H9 (cell line): ENCODE measurements at regions not wholly inside any gene's neighbourhood (a gene's known extent, or its start where the extent isn't known, plus 50 kb on each side); places are given as distances from the start of the nearest gene placed in this dataset.
A peak's percentile ranks its signal among the peaks of the same experiment; 100 is the strongest.

ENCODE experiments used
- DNase-seq: peaks from one replicate; pipeline ENCODE4 v3.0.0-alpha.2; 2017
- H2AFZ ChIP-seq: one replicate; pipeline ENCODE4 v1.6.1; 2013; ENCODE audit warnings: mild to moderate bottlenecking, low read length, control low read depth, moderate library complexity
- H2AK5ac ChIP-seq: 2 replicates; pipeline ENCODE4 v1.6.1; 2013; ENCODE audit warnings: low read length, control low read depth, mixed read lengths; ENCODE audit not compliant: insufficient read length
- H2BK120ac ChIP-seq: one replicate; pipeline ENCODE4 v1.6.1; 2013; ENCODE audit warnings: low read depth, mild to moderate bottlenecking, low read length, control low read depth, inconsistent platforms; ENCODE audit not compliant: poor library complexity, severe bottlenecking
- H2BK12ac ChIP-seq: 2 replicates; pipeline ENCODE4 v1.6.1; 2013; ENCODE audit warnings: low read length, control low read depth, mixed read lengths, low read depth; ENCODE audit not compliant: insufficient read length
- H2BK15ac ChIP-seq: 2 replicates; pipeline ENCODE4 v1.6.1; 2013; ENCODE audit warnings: low read depth, low read length, control low read depth
- H2BK20ac ChIP-seq: one replicate; pipeline ENCODE4 v1.6.1; 2013; ENCODE audit warnings: low read depth, mild to moderate bottlenecking, low read length, control low read depth, inconsistent platforms; ENCODE audit not compliant: poor library complexity, severe bottlenecking
- H2BK5ac ChIP-seq: 2 replicates; pipeline ENCODE4 v1.6.1; 2013; ENCODE audit warnings: low read length, control low read depth, mixed read lengths; ENCODE audit not compliant: insufficient read length
- H3K14ac ChIP-seq: 2 replicates; pipeline ENCODE4 v1.6.1; 2013; ENCODE audit warnings: low read length, control low read depth; ENCODE audit not compliant: insufficient read depth
- H3K18ac ChIP-seq: 2 replicates; pipeline ENCODE4 v1.6.1; 2013; ENCODE audit warnings: low read depth, mild to moderate bottlenecking, mixed read lengths, low read length, control low read depth; ENCODE audit not compliant: insufficient read length
- H3K23ac ChIP-seq: 2 replicates; pipeline ENCODE4 v1.6.1; 2013; ENCODE audit warnings: low read length, control low read depth, mixed read lengths, low read depth; ENCODE audit not compliant: insufficient read length
- H3K23me2 ChIP-seq: 2 replicates; pipeline ENCODE4 v1.6.1; 2013; ENCODE audit warnings: low read depth, mild to moderate bottlenecking, mixed read lengths, low read length, control low read depth; ENCODE audit not compliant: insufficient read length, poor library complexity, severe bottlenecking
- H3K27ac ChIP-seq: 2 replicates; pipeline ENCODE4 v1.5.1; 2013; ENCODE audit warnings: low read length, control low read depth, mixed read lengths, low read depth; ENCODE audit not compliant: insufficient read length
- H3K27me3 ChIP-seq: 2 replicates; pipeline ENCODE4 v1.6.1; 2013; ENCODE audit warnings: low read length, control low read depth, inconsistent platforms; ENCODE audit not compliant: insufficient read depth
- H3K4ac ChIP-seq: 2 replicates; pipeline ENCODE4 v1.6.1; 2013; ENCODE audit warnings: low read depth, mild to moderate bottlenecking, control low read depth, inconsistent platforms, low read length, moderate library complexity
- H3K4me1 ChIP-seq: 2 replicates; pipeline ENCODE4 v1.6.1; 2013; ENCODE audit warnings: low read length, control low read depth, inconsistent platforms; ENCODE audit not compliant: insufficient read depth
- H3K4me2 ChIP-seq: 2 replicates; pipeline ENCODE4 v1.6.1; 2013; ENCODE audit warnings: low read length, control low read depth, mixed read lengths; ENCODE audit not compliant: insufficient read length, insufficient read depth
- H3K56ac ChIP-seq: 2 replicates; pipeline ENCODE4 v1.6.1; 2013; ENCODE audit warnings: low read depth, mild to moderate bottlenecking, mixed read lengths, low read length, control low read depth; ENCODE audit not compliant: insufficient read length
- H3K79me1 ChIP-seq: 2 replicates; pipeline ENCODE4 v1.6.1; 2013; ENCODE audit warnings: low read depth, mild to moderate bottlenecking, moderate library complexity, low read length, control low read depth, inconsistent platforms; ENCODE audit not compliant: insufficient read depth, poor library complexity, severe bottlenecking
- H3K79me2 ChIP-seq: 2 replicates; pipeline ENCODE4 v1.6.1; 2013; ENCODE audit warnings: low read length, control low read depth, inconsistent platforms; ENCODE audit not compliant: insufficient read depth
- H3K9ac ChIP-seq: 2 replicates; pipeline ENCODE4 v1.6.1; 2013; ENCODE audit warnings: low read length, control low read depth, mixed read lengths; ENCODE audit not compliant: insufficient read length; ENCODE audit errors: extremely low read depth
- H3K9me3 ChIP-seq: one replicate; pipeline ENCODE4 v1.6.1; 2013; ENCODE audit warnings: low read depth, low read length, inconsistent platforms; ENCODE audit not compliant: control insufficient read depth
- H3T11ph ChIP-seq: one replicate; pipeline ENCODE4 v1.6.1; 2013; ENCODE audit warnings: mild to moderate bottlenecking, low read length, control low read depth, inconsistent platforms
- H4K20me1 ChIP-seq: one replicate; pipeline ENCODE4 v1.6.1; 2013; ENCODE audit not compliant: control insufficient read depth, insufficient read length, insufficient read depth
- H4K5ac ChIP-seq: 2 replicates; pipeline ENCODE4 v1.6.1; 2013; ENCODE audit warnings: low read depth, mild to moderate bottlenecking, mixed read lengths, low read length, control low read depth; ENCODE audit not compliant: insufficient read length
- H4K8ac ChIP-seq: replicated peaks from 2 replicates; pipeline ENCODE4 v1.6.1; 2013; ENCODE audit warnings: low read length, control low read depth, mixed read lengths, low read depth; ENCODE audit not compliant: insufficient read length
- H4K91ac ChIP-seq: 2 replicates; pipeline ENCODE4 v1.6.1; 2013; ENCODE audit warnings: low read depth, mild to moderate bottlenecking, moderate library complexity, mixed read lengths, low read length, control low read depth; ENCODE audit not compliant: insufficient read length
- H3K27ac Mint-ChIP-seq, 3 experiments: 2 replicates in 2 of 3; 3 replicates in 1 of 3; pipeline ENCODE4 v1.8.0; 2020 to 2021; ENCODE audit warnings: mixed read lengths in 3 of 3, mild to moderate bottlenecking in 1 of 3, moderate library complexity in 1 of 3
- H3K27me3 Mint-ChIP-seq: 2 replicates; pipeline ENCODE4 v1.8.0; 2021; ENCODE audit warnings: low read depth, mild to moderate bottlenecking, moderate library complexity, mixed read lengths
- H3K36me3 Mint-ChIP-seq, 3 experiments: 2 replicates in 2 of 3; 3 replicates in 1 of 3; pipeline ENCODE4 v1.8.0; 2020 to 2021; ENCODE audit warnings: low read depth in 3 of 3, mixed read lengths in 3 of 3; ENCODE audit not compliant: insufficient read depth in 1 of 3
- H3K4me1 Mint-ChIP-seq, 2 experiments: 2 replicates each; pipeline ENCODE4 v1.8.0; 2020; ENCODE audit warnings: mixed read lengths in 2 of 2
- H3K4me3 Mint-ChIP-seq, 2 experiments: 2 replicates in 1 of 2; 3 replicates in 1 of 2; pipeline ENCODE4 v1.8.0; 2020 to 2021; ENCODE audit warnings: mild to moderate bottlenecking in 2 of 2, mixed read lengths in 2 of 2, moderate library complexity in 1 of 2
- H3K9me3 Mint-ChIP-seq, 2 experiments: 2 replicates in 1 of 2; 3 replicates in 1 of 2; pipeline ENCODE4 v1.8.0; 2020; ENCODE audit warnings: mild to moderate bottlenecking in 2 of 2, mixed read lengths in 2 of 2, moderate library complexity in 1 of 2
- CTCF ChIP-seq: fragments of 200-600 bp; sonication (generic); conservative IDR thresholded peaks from 3 replicates; pipeline ENCODE4 v1.8.0; 2021; ENCODE audit warnings: antibody characterized with exemption, mild to moderate bottlenecking
- WGBS: extraction: QIAGEN DNeasy Blood & Tissue Kit; methylation state at CpG from one replicate; pipeline ENCODE4 v1.1.7; 2013; ENCODE audit warnings: missing lambda C conversion rate, low lambda C conversion rate, mixed read lengths; ENCODE audit not compliant: insufficient read length; ENCODE audit errors: extremely low coverage; 5-methylcytosine and 5-hydroxymethylcytosine counted together

GRCh38 chr1:229716069-229716468, 90.0 kb downstream of the URB2 start:
- no peak overlapping the region for H3K4me2 ChIP-seq
- no peak overlapping the region for H3K9ac ChIP-seq
- no peak overlapping the region for H4K8ac ChIP-seq
- H3K27ac Mint-ChIP-seq: peak overlapping the region; percentile 54 to 79 (median 69); a peak in 1 of 7 replicates
- H4K5ac ChIP-seq: no peak overlapping the region
- no peak overlapping the region for H3K4me3 Mint-ChIP-seq
- no peak overlapping the region for H3T11ph ChIP-seq
- H3K9me3 Mint-ChIP-seq: peaks cover 8 to 9% of the 10 kb centered on the region in 2 experiments; a peak in 3 of 5 replicates
- no peaks in the 10 kb centered on the region for H3K27me3 Mint-ChIP-seq
- H2BK20ac ChIP-seq: no peak overlapping the region
- no peak overlapping the region for H2AK5ac ChIP-seq
- H3K23me2 ChIP-seq: no peaks in the 10 kb centered on the region
- no peaks in the 10 kb centered on the region for H3K9me3 ChIP-seq
- H2AFZ ChIP-seq: no peak overlapping the region
- no peaks in the 10 kb centered on the region for H3K79me1 ChIP-seq
- no peak overlapping the region for H3K23ac ChIP-seq
- H2BK120ac ChIP-seq: no peak overlapping the region
- no peak overlapping the region for H3K18ac ChIP-seq
- H3K4ac ChIP-seq: no peak overlapping the region
- no CpG with 5 or more reads among the region's 10 CpGs for WGBS
- H3K79me2 ChIP-seq: no peaks in the 10 kb centered on the region
- H4K91ac ChIP-seq: no peak overlapping the region
- no peak for TF ChIP-seq CTCF
- peaks cover 0 to 12% (median 0%) of the 10 kb centered on the region in 3 experiments; a peak in 4 of 7 replicates for H3K36me3 Mint-ChIP-seq
- no peak overlapping the region for H3K56ac ChIP-seq
- no peak overlapping the region for H3K27ac ChIP-seq
- H4K20me1 ChIP-seq: no peaks in the 10 kb centered on the region
- no peak overlapping the region for H2BK12ac ChIP-seq
- peak; percentile 73 for DNase-seq
- no peak overlapping the region for H2BK15ac ChIP-seq
- peaks cover 4% of the 10 kb centered on the region for H3K4me1 ChIP-seq
- H3K14ac ChIP-seq: peak overlapping the region; percentile 73; the same call in 1 of the 2 replicates
- no peaks in the 10 kb centered on the region for H3K27me3 ChIP-seq
- H3K4me1 Mint-ChIP-seq: peaks cover 24 to 30% of the 10 kb centered on the region in 2 experiments
- no peak overlapping the region for H2BK5ac ChIP-seq
